Thyroid gland (tissue), 4 donors: ENCODE measurements at regions not wholly inside any gene's neighbourhood (a gene's known extent, or its start where the extent isn't known, plus 50 kb on each side); places are given as distances from the start of the nearest gene placed in this dataset.
"Not testable (repeated sequence)": the region's sequence is repeated elsewhere in the genome, so short reads cannot be mapped to it uniquely, and the experiment has no call there.

Source experiments
- CTCF ChIP-seq, 6 experiments: fragments of 200-600 bp in 3 of 6; fragments of 450-650 bp in 3 of 6; sonication (generic) in 3 of 6; IDR thresholded peaks; one replicate each; pipeline ENCODE4 v1.5.1; 2016 to 2019; ENCODE audit warnings: antibody characterized with exemption in 6 of 6, mild to moderate bottlenecking in 2 of 6, inconsistent platforms in 1 of 6, moderate library complexity in 1 of 6
- POLR2A ChIP-seq, 2 donors: fragments of 450-650 bp; IDR thresholded peaks; one replicate each; pipeline ENCODE4 v1.6.1; 2017; ENCODE audit warnings: antibody characterized with exemption in 2 of 2, mild to moderate bottlenecking in 2 of 2, moderate library complexity in 1 of 2

GRCh38 chr14:80274310-80274709 is 63.0 kb upstream of the DIO2 start:
- not testable (repeated sequence) for TF ChIP-seq CTCF, POLR2A (IDR thresholded peaks at IDR 0.05)
